Spleen (tissue), 11 donors: ENCODE measurements at regions not wholly inside any gene's neighbourhood (a gene's known extent, or its start where the extent isn't known, plus 50 kb on each side); places are given as distances from the start of the nearest gene placed in this dataset.

Experiments
- DNase-seq: peaks from one replicate; pipeline ENCODE4 v3.0.0-alpha.2; 2020
- H3K27ac ChIP-seq, 8 donors: fragments of 200-600 bp; sonication (generic) in 7 of 8; 1 replicate in 4 of 8; 2 replicates in 4 of 8; pipeline versions ENCODE4 v1.5.0 to v1.8.0; 2016 to 2021; ENCODE audit warnings: inconsistent platforms in 4 of 8, mild to moderate bottlenecking in 4 of 8, moderate library complexity in 1 of 8
- H3K27me3 ChIP-seq, 7 donors: fragments of 200-600 bp; sonication (generic) in 6 of 7; replicated peaks in 1 of 7; 1 replicate in 4 of 7; 2 replicates in 3 of 7; pipeline versions ENCODE4 v1.5.0 to v1.8.0; 2016 to 2021; ENCODE audit warnings: inconsistent platforms in 3 of 7, mild to moderate bottlenecking in 1 of 7
- H3K36me3 ChIP-seq, 6 donors: fragments of 200-600 bp; sonication (generic) in 5 of 6; 1 replicate in 4 of 6; 2 replicates in 2 of 6; pipeline versions ENCODE4 v1.5.0 to v1.8.0; 2016 to 2021; ENCODE audit warnings: inconsistent platforms in 2 of 6
- H3K4me1 ChIP-seq, 6 donors: fragments of 200-600 bp; sonication (generic) in 5 of 6; 1 replicate in 3 of 6; 2 replicates in 3 of 6; pipeline versions ENCODE4 v1.5.0 to v1.8.0; 2016 to 2021; ENCODE audit warnings: inconsistent platforms in 3 of 6
- H3K4me3 ChIP-seq, 8 donors: fragments of 200-600 bp; sonication (generic) in 7 of 8; 1 replicate in 4 of 8; 2 replicates in 4 of 8; pipeline versions ENCODE4 v1.5.0 to v1.8.0; 2016 to 2021; ENCODE audit warnings: inconsistent platforms in 4 of 8, mild to moderate bottlenecking in 4 of 8, moderate library complexity in 2 of 8
- H3K9me3 ChIP-seq, 8 donors: fragments of 200-600 bp; sonication (generic) in 7 of 8; 1 replicate in 4 of 8; 2 replicates in 4 of 8; pipeline versions ENCODE4 v1.5.0 to v1.8.0; 2016 to 2021; ENCODE audit warnings: inconsistent platforms in 4 of 8
- POLR2A ChIP-seq, 3 donors: fragments of 450-650 bp; IDR thresholded peaks; one replicate each; pipeline ENCODE4 v1.5.1; 2017; ENCODE audit warnings: antibody characterized with exemption in 3 of 3, mild to moderate bottlenecking in 1 of 3
- POLR2AphosphoS5 ChIP-seq, 3 donors: sonication (generic); formaldehyde crosslinking; IDR thresholded peaks; one replicate each; pipeline ENCODE4 v1.5.1; 2017; ENCODE audit warnings: antibody characterized with exemption in 3 of 3
- WGBS, 5 donors: extraction: QIAGEN DNeasy Blood & Tissue Kit in 3 of 5; methylation state at CpG; one replicate each; pipeline versions ENCODE4 v1.1.5 to v1.1.7; 2013 to 2018; 5-methylcytosine and 5-hydroxymethylcytosine counted together
- intact Hi-C: fragments of 100-400 bp; cut with DNase I; formaldehyde crosslinking; loops from one replicate; pipeline ENCODE4 v1.15.0; 2023; ENCODE audit warnings: low total_unique reads
- TF ChIP-seq, protein P1 (sequence below), 11 experiments: fragments of 200-600 bp in 7 of 11; fragments of 450-650 bp in 4 of 11; sonication (generic) in 4 of 11; IDR thresholded peaks in 8 of 11; conservative IDR thresholded peaks in 3 of 11; 1 replicate in 7 of 11; 2 replicates in 4 of 11; pipeline versions ENCODE4 v1.4.0 to v1.8.0; 2016 to 2021; ENCODE audit warnings: antibody characterized with exemption in 11 of 11, inconsistent platforms in 4 of 11, mild to moderate bottlenecking in 1 of 11
- donor health status: healthy with polysubstance abuse.
- donor health status: DM: no; HTN: no; CAD: no; lungs with moderate emphysema.
- donor health status: DM: no; HTN: no; CAD: no.
- donor health status: Bipolar disorder and iron deficiency.
- donor health status: healthy.
- donor health status: DM: no; HTN: no; CAD: no.
- donor health status: DM: yes; HTN: yes; CAD: no.

GRCh38 chr19:30778061-30778460 is 405.9 kb downstream of the ZNF536 start:
- intact Hi-C loops: no loop called here
- Histone ChIP-seq H3K36me3 (no peaks in the 10 kb centered on the region), H3K9me3 (peaks cover 0 to 9% (median 3%) of the 10 kb centered on the region in 8 donors), H3K4me1 (no peaks in the 10 kb centered on the region), H3K4me3 (no peak overlapping the region), H3K27ac (no peak overlapping the region), H3K27me3 (peaks cover 0 to 30% (median 0%) of the 10 kb centered on the region in 7 donors)
- no peak for DNase-seq
- TF ChIP-seq, protein P1, sequence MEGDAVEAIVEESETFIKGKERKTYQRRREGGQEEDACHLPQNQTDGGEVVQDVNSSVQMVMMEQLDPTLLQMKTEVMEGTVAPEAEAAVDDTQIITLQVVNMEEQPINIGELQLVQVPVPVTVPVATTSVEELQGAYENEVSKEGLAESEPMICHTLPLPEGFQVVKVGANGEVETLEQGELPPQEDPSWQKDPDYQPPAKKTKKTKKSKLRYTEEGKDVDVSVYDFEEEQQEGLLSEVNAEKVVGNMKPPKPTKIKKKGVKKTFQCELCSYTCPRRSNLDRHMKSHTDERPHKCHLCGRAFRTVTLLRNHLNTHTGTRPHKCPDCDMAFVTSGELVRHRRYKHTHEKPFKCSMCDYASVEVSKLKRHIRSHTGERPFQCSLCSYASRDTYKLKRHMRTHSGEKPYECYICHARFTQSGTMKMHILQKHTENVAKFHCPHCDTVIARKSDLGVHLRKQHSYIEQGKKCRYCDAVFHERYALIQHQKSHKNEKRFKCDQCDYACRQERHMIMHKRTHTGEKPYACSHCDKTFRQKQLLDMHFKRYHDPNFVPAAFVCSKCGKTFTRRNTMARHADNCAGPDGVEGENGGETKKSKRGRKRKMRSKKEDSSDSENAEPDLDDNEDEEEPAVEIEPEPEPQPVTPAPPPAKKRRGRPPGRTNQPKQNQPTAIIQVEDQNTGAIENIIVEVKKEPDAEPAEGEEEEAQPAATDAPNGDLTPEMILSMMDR (IDR thresholded peaks at IDR 0.05 in 8 of 11, conservative IDR thresholded peaks at IDR 0.05 in 3 of 11): no peak
- no peak for TF ChIP-seq POLR2AphosphoS5 (IDR thresholded peaks at IDR 0.05)
- no peak for TF ChIP-seq POLR2A (IDR thresholded peaks at IDR 0.05)
- 54 to 68% (median 64%) methylated on average over 2 of the region's 2 CpGs for WGBS, 5 donors

GRCh38 chr19:30775956-30776355 is 403.8 kb downstream of the ZNF536 start:
- no peaks in the 10 kb centered on the region for H3K36me3 ChIP-seq
- TF ChIP-seq, protein P1 (IDR thresholded peaks at IDR 0.05 in 8 of 11, conservative IDR thresholded peaks at IDR 0.05 in 3 of 11): no peak
- TF ChIP-seq POLR2A (IDR thresholded peaks at IDR 0.05) (no peak), POLR2AphosphoS5 (IDR thresholded peaks at IDR 0.05) (no peak)
- no peak overlapping the region for H3K4me3 ChIP-seq
- peaks cover 0 to 27% (median 0%) of the 10 kb centered on the region in 7 donors for H3K27me3 ChIP-seq
- intact Hi-C loops: no loop called here
- no peak for DNase-seq
- WGBS, 5 donors: 64 to 80% (median 70%) methylated on average over 4 of the region's 4 CpGs
- no peak overlapping the region for H3K27ac ChIP-seq
- peaks cover 0 to 28% (median 20%) of the 10 kb centered on the region in 8 donors for H3K9me3 ChIP-seq
- no peaks in the 10 kb centered on the region for H3K4me1 ChIP-seq

DNA sequence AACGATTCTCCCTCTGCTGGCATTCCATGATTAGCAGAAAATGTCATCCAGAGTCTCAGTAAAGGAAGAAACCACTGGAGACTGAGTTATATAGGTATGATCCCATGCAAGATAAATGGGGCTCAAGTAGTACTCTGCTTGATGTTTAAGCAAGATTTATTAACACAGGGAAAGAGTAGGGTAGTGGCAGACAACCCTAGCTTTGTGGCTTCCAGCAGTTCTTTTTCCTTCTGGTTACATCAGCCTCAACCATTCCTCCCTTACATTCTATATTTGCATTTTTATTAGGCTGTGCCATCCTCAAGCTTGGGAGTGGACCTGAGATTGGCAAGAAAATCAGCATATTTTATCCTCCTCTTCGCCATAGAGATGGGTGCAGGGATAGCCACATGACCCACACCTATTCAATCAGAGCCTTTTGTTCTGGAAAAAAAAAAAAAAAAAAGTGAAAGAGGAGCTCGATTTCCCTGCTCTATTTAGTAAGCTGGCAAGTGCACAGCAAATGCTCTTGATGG is 402.1 kb downstream of the ZNF536 start:
- no peaks in the 10 kb centered on the region for H3K36me3 ChIP-seq
- intact Hi-C loops: no loop called here
- 49 to 73% (median 66%) methylated on average over 3 of the region's 3 CpGs for WGBS, 5 donors
- no peak overlapping the region for H3K4me3 ChIP-seq
- no peaks in the 10 kb centered on the region for H3K4me1 ChIP-seq
- peaks cover 0 to 20% (median 0%) of the 10 kb centered on the region in 7 donors for H3K27me3 ChIP-seq
- no peak overlapping the region for H3K27ac ChIP-seq
- TF ChIP-seq, protein P1 (IDR thresholded peaks at IDR 0.05 in 8 of 11, conservative IDR thresholded peaks at IDR 0.05 in 3 of 11): no peak
- TF ChIP-seq POLR2A (IDR thresholded peaks at IDR 0.05): no peak
- no peak for TF ChIP-seq POLR2AphosphoS5 (IDR thresholded peaks at IDR 0.05)
- H3K9me3 ChIP-seq: peaks cover 0 to 32% (median 22%) of the 10 kb centered on the region in 8 donors
- no peak for DNase-seq

- Histone ChIP-seq H3K4me3 (no peak overlapping the region), H3K27me3 (no peaks in the 10 kb centered on the region), H3K4me1 (no peaks in the 10 kb centered on the region), H3K36me3 (no peaks in the 10 kb centered on the region), H3K9me3 (peaks cover 0 to 12% (median 0%) of the 10 kb centered on the region in 8 donors), H3K27ac (no peak overlapping the region)
- DNase-seq: no peak
- no peak for TF ChIP-seq POLR2A (IDR thresholded peaks at IDR 0.05)
- no peak for TF ChIP-seq POLR2AphosphoS5 (IDR thresholded peaks at IDR 0.05)
- TF ChIP-seq, protein P1 (IDR thresholded peaks at IDR 0.05 in 8 of 11, conservative IDR thresholded peaks at IDR 0.05 in 3 of 11): no peak
- 66 to 91% (median 82%) methylated on average over 2 of the region's 2 CpGs for WGBS, 5 donors
- intact Hi-C loops: no loop called here
These were observed 390.5 kb downstream of the ZNF536 start for GRCh38 chr19:30762651-30763050.
